ENCODE measurements at regions not wholly inside any gene's neighbourhood (a gene's known extent, or its start where the extent isn't known, plus 50 kb on each side); places are given as distances from the start of the nearest gene placed in this dataset.

DNA sequence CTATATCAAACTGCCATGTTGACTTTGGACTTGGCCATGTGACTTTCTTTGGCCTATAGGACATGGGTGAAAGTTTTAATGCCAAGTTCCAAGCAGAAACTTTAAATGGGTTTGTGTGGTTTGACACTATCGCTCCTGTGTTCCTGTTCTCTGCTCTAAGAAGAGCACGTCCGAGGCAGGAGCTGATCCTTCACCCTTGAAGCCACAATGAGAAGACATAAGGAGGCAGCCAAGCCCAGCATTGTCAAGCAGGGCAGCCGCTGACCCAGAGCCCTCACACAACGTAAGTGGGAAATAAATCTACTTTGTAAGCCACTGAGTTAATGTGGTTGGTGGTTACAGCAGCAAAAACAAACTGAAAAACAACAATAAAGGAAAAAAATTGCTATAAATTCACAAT is 422.4 kb downstream of the PID1 start:
- Histone ChIP-seq H3K27ac (replicated peaks in 1 of 4) (no peak overlapping the region), H3K4me3 (no peak overlapping the region), H3K9me3 (no peaks in the 10 kb centered on the region), H3K27me3 (no peaks in the 10 kb centered on the region), H3K4me1 (no peaks in the 10 kb centered on the region), H3K36me3 (no peaks in the 10 kb centered on the region)
- TF ChIP-seq, protein P1, sequence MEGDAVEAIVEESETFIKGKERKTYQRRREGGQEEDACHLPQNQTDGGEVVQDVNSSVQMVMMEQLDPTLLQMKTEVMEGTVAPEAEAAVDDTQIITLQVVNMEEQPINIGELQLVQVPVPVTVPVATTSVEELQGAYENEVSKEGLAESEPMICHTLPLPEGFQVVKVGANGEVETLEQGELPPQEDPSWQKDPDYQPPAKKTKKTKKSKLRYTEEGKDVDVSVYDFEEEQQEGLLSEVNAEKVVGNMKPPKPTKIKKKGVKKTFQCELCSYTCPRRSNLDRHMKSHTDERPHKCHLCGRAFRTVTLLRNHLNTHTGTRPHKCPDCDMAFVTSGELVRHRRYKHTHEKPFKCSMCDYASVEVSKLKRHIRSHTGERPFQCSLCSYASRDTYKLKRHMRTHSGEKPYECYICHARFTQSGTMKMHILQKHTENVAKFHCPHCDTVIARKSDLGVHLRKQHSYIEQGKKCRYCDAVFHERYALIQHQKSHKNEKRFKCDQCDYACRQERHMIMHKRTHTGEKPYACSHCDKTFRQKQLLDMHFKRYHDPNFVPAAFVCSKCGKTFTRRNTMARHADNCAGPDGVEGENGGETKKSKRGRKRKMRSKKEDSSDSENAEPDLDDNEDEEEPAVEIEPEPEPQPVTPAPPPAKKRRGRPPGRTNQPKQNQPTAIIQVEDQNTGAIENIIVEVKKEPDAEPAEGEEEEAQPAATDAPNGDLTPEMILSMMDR (IDR thresholded peaks at IDR 0.05) = no peak
- TF ChIP-seq POLR2AphosphoS5 (IDR thresholded peaks at IDR 0.05) (no peak), POLR2A (IDR thresholded peaks at IDR 0.05; ENCODE audit: low read depth) (no peak), EP300 (IDR thresholded peaks at IDR 0.05) (no peak)
- no peak for DNase-seq (ENCODE audit: extremely low spot score)
- intact Hi-C loops (cut with DNase I) = no loop called here
- 95% methylated on average over 5 of the region's 5 CpGs for WGBS

DNA sequence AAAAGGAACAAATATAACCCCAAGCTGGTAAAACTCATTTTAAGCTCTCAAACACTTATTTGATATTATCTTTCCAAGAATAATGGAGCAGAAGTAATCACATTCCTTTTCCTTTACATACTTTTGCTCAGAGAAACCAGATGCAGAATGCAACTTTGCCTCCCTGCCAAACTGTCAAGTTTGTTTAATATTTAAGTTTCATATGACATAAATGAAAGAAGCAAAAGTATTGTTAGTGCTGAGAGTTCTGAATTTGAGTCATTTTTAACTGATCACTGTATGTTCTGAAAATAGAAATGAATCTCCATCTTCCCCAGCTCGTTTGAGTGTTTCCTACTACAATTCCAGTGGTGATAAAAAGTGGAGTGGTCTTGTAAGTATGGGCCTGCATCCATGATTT is 423.4 kb downstream of the PID1 start:
- intact Hi-C loops (cut with DNase I) = no loop called here
- H3K4me1 ChIP-seq = no peaks in the 10 kb centered on the region
- 4% methylated on average over 1 of the region's 1 CpG for WGBS
- TF ChIP-seq POLR2A (IDR thresholded peaks at IDR 0.05; ENCODE audit: low read depth) (no peak), POLR2AphosphoS5 (IDR thresholded peaks at IDR 0.05) (no peak), EP300 (IDR thresholded peaks at IDR 0.05) (no peak)
- TF ChIP-seq, protein P1 (IDR thresholded peaks at IDR 0.05) = no peak
- H3K4me3 ChIP-seq = no peak overlapping the region
- DNase-seq (ENCODE audit: extremely low spot score) = no peak
- no peaks in the 10 kb centered on the region for H3K36me3 ChIP-seq
- H3K27ac ChIP-seq (replicated peaks in 1 of 4) = no peak overlapping the region
- H3K9me3 ChIP-seq = no peaks in the 10 kb centered on the region
- no peaks in the 10 kb centered on the region for H3K27me3 ChIP-seq

DNA sequence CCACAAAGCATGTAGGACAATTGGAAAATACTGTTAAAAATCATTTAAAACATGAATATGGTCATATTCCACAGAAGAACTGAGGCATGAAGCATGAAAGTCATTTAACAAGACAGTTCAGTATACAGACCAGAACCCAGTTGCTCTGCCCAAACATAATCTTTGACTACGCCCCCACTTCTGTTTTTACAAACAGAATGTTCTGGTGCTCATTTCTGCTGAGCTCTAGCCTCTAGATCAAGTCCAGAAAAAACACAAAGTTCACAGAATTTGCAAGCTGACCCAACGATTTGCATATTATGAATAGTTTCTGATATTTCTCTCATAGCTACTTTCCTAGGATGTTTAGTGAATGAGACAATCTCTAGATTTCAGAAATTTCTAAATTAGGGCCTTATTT is 424.9 kb downstream of the PID1 start:
- Histone ChIP-seq H3K4me3 (no peak overlapping the region), H3K27ac (replicated peaks in 1 of 4) (no peak overlapping the region), H3K9me3 (no peaks in the 10 kb centered on the region), H3K36me3 (no peaks in the 10 kb centered on the region), H3K27me3 (no peaks in the 10 kb centered on the region), H3K4me1 (no peaks in the 10 kb centered on the region)
- intact Hi-C loops (cut with DNase I) = no loop called here
- no peak for DNase-seq (ENCODE audit: extremely low spot score)
- TF ChIP-seq POLR2AphosphoS5 (IDR thresholded peaks at IDR 0.05) (no peak), EP300 (IDR thresholded peaks at IDR 0.05) (no peak), POLR2A (IDR thresholded peaks at IDR 0.05; ENCODE audit: low read depth) (no peak)
- TF ChIP-seq, protein P1 (IDR thresholded peaks at IDR 0.05) = no peak
- 63% methylated on average over 2 of the region's 2 CpGs for WGBS

DNA sequence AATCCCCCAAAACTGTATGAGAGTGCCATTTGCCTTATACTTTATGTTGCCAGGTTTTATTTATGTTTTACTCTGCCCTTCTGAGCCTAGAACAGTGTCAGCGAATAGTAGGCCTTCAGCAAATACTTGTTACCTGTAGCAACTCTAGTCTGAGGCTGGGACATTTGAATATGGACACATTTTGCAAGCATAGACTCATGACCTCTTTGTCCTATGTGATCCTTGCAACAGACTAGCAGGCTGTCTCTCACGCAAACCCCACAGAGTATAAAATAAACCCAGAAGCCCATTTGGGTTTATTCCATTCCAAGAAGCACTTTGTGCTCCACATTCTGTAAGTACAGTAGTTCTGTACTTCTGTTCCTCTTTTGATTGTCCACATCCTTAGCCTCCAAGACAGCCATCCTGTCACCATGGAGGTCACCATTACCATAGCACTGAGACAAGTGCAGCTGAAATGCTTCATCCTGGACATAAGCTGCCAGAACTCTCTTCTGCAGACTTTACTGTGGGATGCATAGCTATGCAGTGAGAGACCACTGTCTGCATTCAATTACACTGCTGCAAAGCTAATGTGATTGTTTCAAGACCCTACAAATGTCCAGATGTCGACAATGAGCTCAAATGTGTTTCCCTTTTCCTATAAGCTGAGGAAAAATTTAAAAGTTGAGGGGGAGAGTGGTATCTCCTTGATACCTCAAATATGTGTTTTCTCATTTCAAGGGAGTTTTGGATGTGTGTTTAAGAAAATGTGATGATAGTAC is 425.7 kb downstream of the PID1 start:
- Histone ChIP-seq H3K4me1 (no peaks in the 10 kb centered on the region), H3K27ac (replicated peaks in 1 of 4) (no peak overlapping the region), H3K9me3 (no peaks in the 10 kb centered on the region), H3K27me3 (no peaks in the 10 kb centered on the region), H3K4me3 (no peak overlapping the region), H3K36me3 (no peaks in the 10 kb centered on the region)
- intact Hi-C loops (cut with DNase I) = no loop called here
- DNase-seq (ENCODE audit: extremely low spot score) = no peak
- 83% methylated on average over 3 of the region's 3 CpGs for WGBS
- TF ChIP-seq POLR2AphosphoS5 (IDR thresholded peaks at IDR 0.05) (no peak), POLR2A (IDR thresholded peaks at IDR 0.05; ENCODE audit: low read depth) (no peak), EP300 (IDR thresholded peaks at IDR 0.05) (no peak)
- TF ChIP-seq, protein P1 (IDR thresholded peaks at IDR 0.05) = no peak

DNA sequence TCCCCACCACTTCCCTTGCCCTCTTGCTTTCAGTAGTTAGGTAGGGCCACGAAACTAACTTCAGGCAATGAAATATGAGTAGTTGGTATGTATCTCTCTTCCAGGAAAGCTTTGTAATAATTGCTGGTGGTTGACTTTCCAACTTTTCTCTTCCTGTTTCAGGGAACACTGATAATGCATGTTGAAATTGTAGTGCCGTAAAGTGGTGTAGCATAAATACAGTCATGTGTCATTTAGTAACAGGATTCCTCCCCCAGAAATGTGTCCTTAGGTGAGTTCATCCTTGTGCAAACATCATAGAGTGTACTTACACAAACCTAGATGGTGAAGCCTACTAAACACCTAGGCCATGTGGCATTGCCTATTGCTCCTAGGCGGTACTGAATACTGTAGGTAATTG is 429.2 kb downstream of the PID1 start:
- WGBS = 83% methylated on average over 3 of the region's 3 CpGs
- Histone ChIP-seq H3K27ac (replicated peaks in 1 of 4) (peak overlapping the region in 2 of 4 donors; percentile 2 to 30), H3K9me3 (no peaks in the 10 kb centered on the region), H3K27me3 (no peaks in the 10 kb centered on the region), H3K4me1 (no peaks in the 10 kb centered on the region), H3K4me3 (no peak overlapping the region), H3K36me3 (no peaks in the 10 kb centered on the region)
- TF ChIP-seq POLR2A (IDR thresholded peaks at IDR 0.05; ENCODE audit: low read depth) (no peak), EP300 (IDR thresholded peaks at IDR 0.05) (no peak), POLR2AphosphoS5 (IDR thresholded peaks at IDR 0.05) (no peak)
- TF ChIP-seq, protein P1 (IDR thresholded peaks at IDR 0.05) = no peak
- no peak for DNase-seq (ENCODE audit: extremely low spot score)
- intact Hi-C loops (cut with DNase I) = no loop called here
